ENCODE measurements at regions not wholly inside any gene's neighbourhood (a gene's known extent, or its start where the extent isn't known, plus 50 kb on each side); places are given as distances from the start of the nearest gene placed in this dataset.
A peak's percentile ranks its signal among the peaks of the same experiment; 100 is the strongest.

DNA sequence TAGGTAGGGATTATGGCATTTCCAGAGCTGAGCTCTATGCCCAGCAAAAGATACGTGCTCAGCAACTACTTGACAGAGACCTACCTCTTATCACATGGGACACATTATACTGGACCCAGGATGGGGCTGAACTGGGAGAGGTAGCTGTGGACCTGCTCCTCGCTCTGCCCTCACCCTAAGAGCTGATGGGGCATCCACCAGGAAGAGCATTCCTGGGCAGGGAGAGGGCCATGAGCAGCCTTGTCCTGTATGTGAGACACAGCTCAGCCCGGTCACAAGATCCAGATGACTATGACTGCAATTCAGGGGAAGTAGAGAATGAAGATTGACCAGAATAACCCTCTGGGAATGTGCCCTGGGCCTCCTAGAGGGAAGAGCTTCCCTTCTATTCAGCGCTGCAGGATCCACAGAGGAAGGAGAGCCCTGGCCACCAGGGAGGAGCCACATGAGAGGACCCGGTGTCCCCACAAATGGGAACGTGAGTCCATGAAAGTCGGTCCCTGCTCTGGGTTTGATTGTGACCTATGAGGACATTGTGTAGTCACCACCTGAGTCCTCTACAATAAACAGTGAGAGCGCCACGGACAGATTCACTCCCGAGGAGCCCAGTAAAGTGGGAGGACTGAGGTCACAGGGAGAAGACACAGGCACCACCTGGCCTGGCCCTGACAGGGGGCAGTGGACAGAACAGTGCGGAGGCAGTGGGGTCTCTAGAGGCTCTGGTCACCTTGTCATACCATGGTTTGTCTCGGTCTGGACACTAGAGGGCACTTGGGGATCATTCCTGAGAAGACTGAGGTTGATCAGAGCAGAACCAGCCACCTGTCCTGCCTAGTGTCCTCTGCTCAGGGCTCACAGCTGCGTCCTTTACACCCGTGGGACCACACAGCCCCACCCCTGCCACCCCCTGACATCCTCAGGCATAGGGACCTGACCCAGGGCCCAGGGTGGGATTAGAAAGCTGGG is 99.5 kb downstream of the ZNF280B start:
- TF ChIP-seq CTCF (IDR thresholded peaks at IDR 0.05) (peak; percentile 66), EZH2phosphoT487 (IDR thresholded peaks at IDR 0.05) (no peak)

Data from neural progenitor cell (in vitro differentiated cells).